A549 (cell line): ENCODE measurements at regions not wholly inside any gene's neighbourhood (a gene's known extent, or its start where the extent isn't known, plus 50 kb on each side); places are given as distances from the start of the nearest gene placed in this dataset.

Experiments used
- ATAC-seq, 2 experiments: fragments of 200-7000 bp in 1 of 2; fragments of >200 bp in 1 of 2; cut with Nextera tagmentation in 1 of 2; cut with Tn5 transposase in 1 of 2; 3 replicates each; pipeline versions ENCODE4 v1.8.0 to v1.9.1; 2018 to 2020; ENCODE audit warnings: mild to moderate bottlenecking in 1 of 2, moderate library complexity in 1 of 2
- CTCF ChIA-PET: fragments of 300-600 bp; sonication (Branson Sonifier 250); formaldehyde crosslinking; extraction: SDS; loops from one replicate; lab custom pipeline; 2021; ENCODE audit warnings: antibody characterized with exemption, inconsistent platforms; lab: Yijun Ruan, JAX
- POLR2A ChIA-PET: fragments of 350-600 bp; formaldehyde crosslinking; extraction: SDS; loops from one replicate; lab custom pipeline; 2021; ENCODE audit warnings: antibody characterized with exemption, inconsistent platforms; lab: Yijun Ruan, JAX
- DNase-seq, 2 experiments: peaks; one replicate each; pipeline versions ENCODE4 v3.0.0 to v3.0.0-alpha.2; 2011 to 2016; ENCODE audit warnings: low read depth in 1 of 2, low spot score in 1 of 2
- FAIRE-seq: peaks from 2 replicates; lab custom pipeline; 2011; peaks lifted over from hg19 to GRCh38; lab: Jason Lieb, UNC
- H3K27ac ChIP-seq, 2 experiments: fragments of >200 bp; sonication (Bioruptor Twin); formaldehyde crosslinking; 3 replicates each; pipeline ENCODE4 v1.5.1; 2016 to 2017
- H3K4me1 ChIP-seq: fragments of >200 bp; sonication (Bioruptor Twin); formaldehyde crosslinking; 3 replicates; pipeline ENCODE4 v1.6.1; 2016
- H3K4me2 ChIP-seq: fragments of >200 bp; sonication (Bioruptor Twin); formaldehyde crosslinking; 3 replicates; pipeline ENCODE4 v1.6.1; 2016
- H3K4me3 ChIP-seq: fragments of >200 bp; sonication (Bioruptor Twin); formaldehyde crosslinking; 3 replicates; pipeline ENCODE4 v1.5.1; 2016
- H3K9me3 ChIP-seq: fragments of >200 bp; sonication (Bioruptor Twin); formaldehyde crosslinking; 3 replicates; pipeline ENCODE4 v1.6.1; 2016
- ATOH8 ChIP-seq: fragments of 250-450 bp; sonication (Bioruptor Pico); IDR thresholded peaks from 2 replicates; pipeline ENCODE4 v1.5.0; 2020; ENCODE audit warnings: low read depth, mild to moderate bottlenecking, moderate library complexity
- BHLHE40 ChIP-seq: IDR thresholded peaks from 2 replicates; pipeline ENCODE4 v1.6.1; 2012; ENCODE audit warnings: low read depth, low read length, inconsistent platforms
- CBX8 ChIP-seq: fragments of 200-600 bp; sonication (generic); IDR thresholded peaks from 2 replicates; pipeline ENCODE4 v1.6.1; 2016
- EHF ChIP-seq: fragments of 250-450 bp; sonication (Bioruptor Pico); IDR thresholded peaks from 2 replicates; pipeline ENCODE4 v1.5.0; 2020; ENCODE audit warnings: mild to moderate bottlenecking
- ESRRA ChIP-seq: fragments of 150-350 bp; IDR thresholded peaks from 2 replicates; pipeline ENCODE4 v1.6.1; 2014; ENCODE audit warnings: mild to moderate bottlenecking, low read length, borderline replicate concordance
- FOXS1 ChIP-seq: fragments of 250-450 bp; sonication (Bioruptor Pico); IDR thresholded peaks from 2 replicates; pipeline ENCODE4 v1.5.0; 2020; ENCODE audit warnings: mild to moderate bottlenecking, moderate library complexity
- GATA3 ChIP-seq: IDR thresholded peaks from 2 replicates; pipeline ENCODE4 v1.6.1; 2012; ENCODE audit warnings: borderline replicate concordance
- HES2 ChIP-seq: fragments of >200 bp; sonication (Bioruptor Twin); formaldehyde crosslinking; IDR thresholded peaks from 2 replicates; pipeline ENCODE4 v1.6.1; 2016
- HOXA7 ChIP-seq: fragments of 250-450 bp; sonication (Bioruptor Pico); IDR thresholded peaks from 2 replicates; pipeline ENCODE4 v1.5.0; 2020; ENCODE audit warnings: mild to moderate bottlenecking, moderate library complexity
- HOXB13 ChIP-seq: fragments of 250-450 bp; sonication (Bioruptor Pico); IDR thresholded peaks from 2 replicates; pipeline ENCODE4 v1.5.0; 2020; ENCODE audit warnings: low read depth, mild to moderate bottlenecking, moderate library complexity
- JUN ChIP-seq, 2 experiments: fragments of >200 bp; sonication (Bioruptor Twin); formaldehyde crosslinking; IDR thresholded peaks; 2 replicates in 1 of 2; 3 replicates in 1 of 2; pipeline ENCODE4 v1.6.1; 2016 to 2017
- JUNB ChIP-seq: fragments of >200 bp; sonication (Bioruptor Twin); formaldehyde crosslinking; IDR thresholded peaks from 2 replicates; pipeline ENCODE4 v1.6.1; 2016
- KDM1A ChIP-seq: fragments of 200-600 bp; sonication (generic); IDR thresholded peaks from 2 replicates; pipeline ENCODE4 v1.6.1; 2016; ENCODE audit warnings: low read depth, mild to moderate bottlenecking
- MAZ ChIP-seq: fragments of 150-350 bp; IDR thresholded peaks from 2 replicates; pipeline ENCODE4 v1.6.1; 2014; ENCODE audit warnings: antibody characterized with exemption, low read depth, low read length, borderline replicate concordance
- MYC ChIP-seq: IDR thresholded peaks from 2 replicates; pipeline ENCODE4 v1.6.1; 2012; ENCODE audit warnings: mild to moderate bottlenecking, inconsistent platforms, low read length, improper control_type of control experiment, borderline replicate concordance
- NR3C1 ChIP-seq: fragments of >200 bp; sonication (Bioruptor Twin); formaldehyde crosslinking; IDR thresholded peaks from 3 replicates; pipeline ENCODE4 v1.6.1; 2017
- POLR2AphosphoS2 ChIP-seq: conservative IDR thresholded peaks from 2 replicates; pipeline ENCODE4 v1.6.1; 2012; ENCODE audit warnings: low read length, improper control_type of control experiment, inconsistent platforms
- RAD21 ChIP-seq, 2 experiments: fragments of >200 bp in 1 of 2; sonication (Bioruptor Twin) in 1 of 2; formaldehyde crosslinking in 1 of 2; IDR thresholded peaks in 1 of 2; conservative IDR thresholded peaks in 1 of 2; 2 replicates in 1 of 2; 3 replicates in 1 of 2; pipeline ENCODE4 v1.6.1; 2012 to 2018; ENCODE audit warnings: inconsistent platforms in 1 of 2
- RCOR1 ChIP-seq: fragments of 150-350 bp; IDR thresholded peaks from 2 replicates; pipeline ENCODE4 v1.6.1; 2014; ENCODE audit warnings: antibody characterized with exemption, low read length, low read depth
- REST ChIP-seq: fragments of 200-600 bp; sonication (generic); IDR thresholded peaks from 2 replicates; pipeline ENCODE4 v1.6.1; 2016; ENCODE audit warnings: antibody characterized with exemption, mild to moderate bottlenecking, moderate library complexity
- SMC3 ChIP-seq: fragments of >200 bp; sonication (Bioruptor Twin); formaldehyde crosslinking; IDR thresholded peaks from 3 replicates; pipeline ENCODE4 v1.6.1; 2018; ENCODE audit warnings: inconsistent platforms
- TP53 ChIP-seq: fragments of 250-450 bp; sonication (Bioruptor Pico); IDR thresholded peaks from 2 replicates; pipeline ENCODE4 v1.5.0; 2021; ENCODE audit warnings: mild to moderate bottlenecking, moderate library complexity
- ZFP36 ChIP-seq: fragments of 450-650 bp; IDR thresholded peaks from 2 replicates; pipeline ENCODE4 v1.6.1; 2014; ENCODE audit warnings: borderline replicate concordance; ENCODE audit not compliant: partially characterized antibody
- WGBS: methylation state at CpG from one replicate; pipeline ENCODE4 v1.1.6; 2017; ENCODE audit errors: missing lambda C conversion rate; 5-methylcytosine and 5-hydroxymethylcytosine counted together

GRCh38 chr6:6840831-6841291 is 252.3 kb downstream of the LY86 start:
- H3K4me3 ChIP-seq: no peak overlapping the region
- TF ChIP-seq ZFP36 (no peak), JUNB (no peak), FOXS1 (no peak), SMC3 (no peak), NR3C1 (no peak), MAZ (no peak), ESRRA (no peak), RAD21 (conservative IDR thresholded peaks at IDR 0.05 in 1 of 2, IDR thresholded peaks at IDR 0.05 in 1 of 2) (no peak), RCOR1 (no peak), HOXA7 (no peak), EHF (CRISPR knock-in tag) (no peak), HOXB13 (CRISPR knock-in tag) (no peak), TP53 (CRISPR knock-in tag) (no peak), CBX8 (no peak), ATOH8 (CRISPR knock-in tag) (no peak), POLR2AphosphoS2 (no peak), MYC (no peak), REST (no peak)
- H3K9me3 ChIP-seq: no peaks in the 10 kb centered on the region
- H3K27ac ChIP-seq: no peak overlapping the region
- POLR2A ChIA-PET: no interaction called here
- H3K4me2 ChIP-seq: no peak overlapping the region
- 80% methylated on average over 5 of the region's 5 CpGs for WGBS
- CTCF ChIA-PET: interaction anchor here (0.6 kb wide), 1 partner anchor 98 kb away, joined by 3 read pairs; no protein-coding TSS in a partner anchor
- peaks cover 9% of the 10 kb centered on the region; the same call in 2 of the 3 replicates for H3K4me1 ChIP-seq
- ATAC-seq (no peak), FAIRE-seq (no peak), DNase-seq (no peak)

GRCh38 chr6:6841571-6841970 is 253.1 kb downstream of the LY86 start:
- FAIRE-seq: no peak
- Histone ChIP-seq H3K4me2 (no peak overlapping the region), H3K9me3 (no peaks in the 10 kb centered on the region; the same call in 2 of the 3 replicates), H3K4me1 (peaks cover 9% of the 10 kb centered on the region; the same call in 2 of the 3 replicates), H3K4me3 (no peak overlapping the region), H3K27ac (no peak overlapping the region)
- DNase-seq: peak in 1 of 2 experiments; percentile 5
- CTCF ChIA-PET: interaction anchor here (0.6 kb wide), 1 partner anchor 98 kb away, joined by 3 read pairs; no protein-coding TSS in a partner anchor
- TF ChIP-seq JUN (IDR thresholded peaks at IDR 0.05): no peak
- no peak for TF ChIP-seq BHLHE40
- TF ChIP-seq KDM1A: no peak
- TF ChIP-seq ESRRA: no peak
- no peak for TF ChIP-seq HES2
- no peak for TF ChIP-seq GATA3
- 31% methylated on average over 3 of the region's 3 CpGs for WGBS
- ATAC-seq: no peak
- POLR2A ChIA-PET: no interaction called here
